H9 (cell line): ENCODE measurements at regions not wholly inside any gene's neighbourhood (a gene's known extent, or its start where the extent isn't known, plus 50 kb on each side); places are given as distances from the start of the nearest gene placed in this dataset.

ENCODE experiments used
- DNase-seq: peaks from one replicate; pipeline ENCODE4 v3.0.0-alpha.2; 2017
- H2AFZ ChIP-seq: one replicate; pipeline ENCODE4 v1.6.1; 2013; ENCODE audit warnings: mild to moderate bottlenecking, low read length, control low read depth, moderate library complexity
- H2AK5ac ChIP-seq: 2 replicates; pipeline ENCODE4 v1.6.1; 2013; ENCODE audit warnings: low read length, control low read depth, mixed read lengths; ENCODE audit not compliant: insufficient read length
- H2BK120ac ChIP-seq: one replicate; pipeline ENCODE4 v1.6.1; 2013; ENCODE audit warnings: low read depth, mild to moderate bottlenecking, low read length, control low read depth, inconsistent platforms; ENCODE audit not compliant: poor library complexity, severe bottlenecking
- H2BK12ac ChIP-seq: 2 replicates; pipeline ENCODE4 v1.6.1; 2013; ENCODE audit warnings: low read length, control low read depth, mixed read lengths, low read depth; ENCODE audit not compliant: insufficient read length
- H2BK15ac ChIP-seq: 2 replicates; pipeline ENCODE4 v1.6.1; 2013; ENCODE audit warnings: low read depth, low read length, control low read depth
- H2BK20ac ChIP-seq: one replicate; pipeline ENCODE4 v1.6.1; 2013; ENCODE audit warnings: low read depth, mild to moderate bottlenecking, low read length, control low read depth, inconsistent platforms; ENCODE audit not compliant: poor library complexity, severe bottlenecking
- H2BK5ac ChIP-seq: 2 replicates; pipeline ENCODE4 v1.6.1; 2013; ENCODE audit warnings: low read length, control low read depth, mixed read lengths; ENCODE audit not compliant: insufficient read length
- H3K14ac ChIP-seq: 2 replicates; pipeline ENCODE4 v1.6.1; 2013; ENCODE audit warnings: low read length, control low read depth; ENCODE audit not compliant: insufficient read depth
- H3K18ac ChIP-seq: 2 replicates; pipeline ENCODE4 v1.6.1; 2013; ENCODE audit warnings: low read depth, mild to moderate bottlenecking, mixed read lengths, low read length, control low read depth; ENCODE audit not compliant: insufficient read length
- H3K23ac ChIP-seq: 2 replicates; pipeline ENCODE4 v1.6.1; 2013; ENCODE audit warnings: low read length, control low read depth, mixed read lengths, low read depth; ENCODE audit not compliant: insufficient read length
- H3K23me2 ChIP-seq: 2 replicates; pipeline ENCODE4 v1.6.1; 2013; ENCODE audit warnings: low read depth, mild to moderate bottlenecking, mixed read lengths, low read length, control low read depth; ENCODE audit not compliant: insufficient read length, poor library complexity, severe bottlenecking
- H3K27ac ChIP-seq: 2 replicates; pipeline ENCODE4 v1.5.1; 2013; ENCODE audit warnings: low read length, control low read depth, mixed read lengths, low read depth; ENCODE audit not compliant: insufficient read length
- H3K27me3 ChIP-seq: 2 replicates; pipeline ENCODE4 v1.6.1; 2013; ENCODE audit warnings: low read length, control low read depth, inconsistent platforms; ENCODE audit not compliant: insufficient read depth
- H3K4ac ChIP-seq: 2 replicates; pipeline ENCODE4 v1.6.1; 2013; ENCODE audit warnings: low read depth, mild to moderate bottlenecking, control low read depth, inconsistent platforms, low read length, moderate library complexity
- H3K4me1 ChIP-seq: 2 replicates; pipeline ENCODE4 v1.6.1; 2013; ENCODE audit warnings: low read length, control low read depth, inconsistent platforms; ENCODE audit not compliant: insufficient read depth
- H3K4me2 ChIP-seq: 2 replicates; pipeline ENCODE4 v1.6.1; 2013; ENCODE audit warnings: low read length, control low read depth, mixed read lengths; ENCODE audit not compliant: insufficient read length, insufficient read depth
- H3K56ac ChIP-seq: 2 replicates; pipeline ENCODE4 v1.6.1; 2013; ENCODE audit warnings: low read depth, mild to moderate bottlenecking, mixed read lengths, low read length, control low read depth; ENCODE audit not compliant: insufficient read length
- H3K79me1 ChIP-seq: 2 replicates; pipeline ENCODE4 v1.6.1; 2013; ENCODE audit warnings: low read depth, mild to moderate bottlenecking, moderate library complexity, low read length, control low read depth, inconsistent platforms; ENCODE audit not compliant: insufficient read depth, poor library complexity, severe bottlenecking
- H3K79me2 ChIP-seq: 2 replicates; pipeline ENCODE4 v1.6.1; 2013; ENCODE audit warnings: low read length, control low read depth, inconsistent platforms; ENCODE audit not compliant: insufficient read depth
- H3K9ac ChIP-seq: 2 replicates; pipeline ENCODE4 v1.6.1; 2013; ENCODE audit warnings: low read length, control low read depth, mixed read lengths; ENCODE audit not compliant: insufficient read length; ENCODE audit errors: extremely low read depth
- H3K9me3 ChIP-seq: one replicate; pipeline ENCODE4 v1.6.1; 2013; ENCODE audit warnings: low read depth, low read length, inconsistent platforms; ENCODE audit not compliant: control insufficient read depth
- H3T11ph ChIP-seq: one replicate; pipeline ENCODE4 v1.6.1; 2013; ENCODE audit warnings: mild to moderate bottlenecking, low read length, control low read depth, inconsistent platforms
- H4K20me1 ChIP-seq: one replicate; pipeline ENCODE4 v1.6.1; 2013; ENCODE audit not compliant: control insufficient read depth, insufficient read length, insufficient read depth
- H4K5ac ChIP-seq: 2 replicates; pipeline ENCODE4 v1.6.1; 2013; ENCODE audit warnings: low read depth, mild to moderate bottlenecking, mixed read lengths, low read length, control low read depth; ENCODE audit not compliant: insufficient read length
- H4K8ac ChIP-seq: replicated peaks from 2 replicates; pipeline ENCODE4 v1.6.1; 2013; ENCODE audit warnings: low read length, control low read depth, mixed read lengths, low read depth; ENCODE audit not compliant: insufficient read length
- H4K91ac ChIP-seq: 2 replicates; pipeline ENCODE4 v1.6.1; 2013; ENCODE audit warnings: low read depth, mild to moderate bottlenecking, moderate library complexity, mixed read lengths, low read length, control low read depth; ENCODE audit not compliant: insufficient read length
- H3K27ac Mint-ChIP-seq, 3 experiments: 2 replicates in 2 of 3; 3 replicates in 1 of 3; pipeline ENCODE4 v1.8.0; 2020 to 2021; ENCODE audit warnings: mixed read lengths in 3 of 3, mild to moderate bottlenecking in 1 of 3, moderate library complexity in 1 of 3
- H3K27me3 Mint-ChIP-seq: 2 replicates; pipeline ENCODE4 v1.8.0; 2021; ENCODE audit warnings: low read depth, mild to moderate bottlenecking, moderate library complexity, mixed read lengths
- H3K36me3 Mint-ChIP-seq, 3 experiments: 2 replicates in 2 of 3; 3 replicates in 1 of 3; pipeline ENCODE4 v1.8.0; 2020 to 2021; ENCODE audit warnings: low read depth in 3 of 3, mixed read lengths in 3 of 3; ENCODE audit not compliant: insufficient read depth in 1 of 3
- H3K4me1 Mint-ChIP-seq, 2 experiments: 2 replicates each; pipeline ENCODE4 v1.8.0; 2020; ENCODE audit warnings: mixed read lengths in 2 of 2
- H3K4me3 Mint-ChIP-seq, 2 experiments: 2 replicates in 1 of 2; 3 replicates in 1 of 2; pipeline ENCODE4 v1.8.0; 2020 to 2021; ENCODE audit warnings: mild to moderate bottlenecking in 2 of 2, mixed read lengths in 2 of 2, moderate library complexity in 1 of 2
- H3K9me3 Mint-ChIP-seq, 2 experiments: 2 replicates in 1 of 2; 3 replicates in 1 of 2; pipeline ENCODE4 v1.8.0; 2020; ENCODE audit warnings: mild to moderate bottlenecking in 2 of 2, mixed read lengths in 2 of 2, moderate library complexity in 1 of 2
- WGBS: extraction: QIAGEN DNeasy Blood & Tissue Kit; methylation state at CpG from one replicate; pipeline ENCODE4 v1.1.7; 2013; ENCODE audit warnings: missing lambda C conversion rate, low lambda C conversion rate, mixed read lengths; ENCODE audit not compliant: insufficient read length; ENCODE audit errors: extremely low coverage; 5-methylcytosine and 5-hydroxymethylcytosine counted together
- TF ChIP-seq, protein P1 (sequence below): fragments of 200-600 bp; sonication (generic); conservative IDR thresholded peaks from 3 replicates; pipeline ENCODE4 v1.8.0; 2021; ENCODE audit warnings: antibody characterized with exemption, mild to moderate bottlenecking

DNA sequence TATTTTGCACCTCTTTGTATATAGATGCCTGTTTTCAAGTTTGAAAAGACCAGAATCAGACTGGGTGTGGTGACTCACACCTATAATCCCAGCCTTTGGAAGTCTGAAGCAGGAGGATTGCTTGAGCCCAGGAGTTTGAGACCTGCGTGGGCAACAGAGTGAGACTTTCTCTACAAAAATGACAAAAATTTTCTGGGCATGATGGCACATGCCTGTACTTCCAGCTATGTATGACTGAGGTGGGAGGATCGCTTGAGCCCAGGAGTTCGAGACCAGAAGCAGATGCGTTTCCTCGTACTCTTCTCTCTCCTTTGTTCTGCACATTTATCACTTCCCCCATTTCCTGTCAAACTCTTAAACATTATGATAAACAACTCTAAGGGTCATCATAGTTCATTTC lies 310.0 kb upstream of the SNX7 start:
- Histone ChIP-seq H3K27ac (no peak overlapping the region), H3K4me2 (no peak overlapping the region), H4K8ac (no peak overlapping the region), H4K91ac (no peak overlapping the region), H2BK15ac (no peak overlapping the region), H2AK5ac (no peak overlapping the region), H3K14ac (no peak overlapping the region), H4K5ac (no peak overlapping the region), H3K23ac (no peak overlapping the region), H3K18ac (no peak overlapping the region), H3K27me3 (no peaks in the 10 kb centered on the region; the same call in 1 of the 2 replicates), H3K4me1 (no peaks in the 10 kb centered on the region), H3K79me1 (no peaks in the 10 kb centered on the region), H3K79me2 (no peaks in the 10 kb centered on the region), H3K23me2 (no peaks in the 10 kb centered on the region), H2BK120ac (no peak overlapping the region), H3K56ac (no peak overlapping the region), H2BK12ac (no peak overlapping the region), H3K9me3 (no peaks in the 10 kb centered on the region), H2AFZ (no peak overlapping the region), H2BK5ac (no peak overlapping the region), H3T11ph (no peak overlapping the region), H3K4ac (no peak overlapping the region), H4K20me1 (no peaks in the 10 kb centered on the region), H2BK20ac (no peak overlapping the region), H3K9ac (no peak overlapping the region)
- Mint-ChIP-seq H3K27me3 (no peaks in the 10 kb centered on the region), H3K4me1 (no peaks in the 10 kb centered on the region), H3K36me3 (no peaks in the 10 kb centered on the region; a peak in 1 of 7 replicates), H3K9me3 (no peaks in the 10 kb centered on the region), H3K27ac (0 out of 7 replicates have a peak overlapping the region, but pooled peaks of 1 of the 3 experiments have one; percentile 9), H3K4me3 (no peak overlapping the region)
- DNase-seq, result no peak
- WGBS, result no CpG with 5 or more reads among the region's 5 CpGs
- TF ChIP-seq, protein P1, sequence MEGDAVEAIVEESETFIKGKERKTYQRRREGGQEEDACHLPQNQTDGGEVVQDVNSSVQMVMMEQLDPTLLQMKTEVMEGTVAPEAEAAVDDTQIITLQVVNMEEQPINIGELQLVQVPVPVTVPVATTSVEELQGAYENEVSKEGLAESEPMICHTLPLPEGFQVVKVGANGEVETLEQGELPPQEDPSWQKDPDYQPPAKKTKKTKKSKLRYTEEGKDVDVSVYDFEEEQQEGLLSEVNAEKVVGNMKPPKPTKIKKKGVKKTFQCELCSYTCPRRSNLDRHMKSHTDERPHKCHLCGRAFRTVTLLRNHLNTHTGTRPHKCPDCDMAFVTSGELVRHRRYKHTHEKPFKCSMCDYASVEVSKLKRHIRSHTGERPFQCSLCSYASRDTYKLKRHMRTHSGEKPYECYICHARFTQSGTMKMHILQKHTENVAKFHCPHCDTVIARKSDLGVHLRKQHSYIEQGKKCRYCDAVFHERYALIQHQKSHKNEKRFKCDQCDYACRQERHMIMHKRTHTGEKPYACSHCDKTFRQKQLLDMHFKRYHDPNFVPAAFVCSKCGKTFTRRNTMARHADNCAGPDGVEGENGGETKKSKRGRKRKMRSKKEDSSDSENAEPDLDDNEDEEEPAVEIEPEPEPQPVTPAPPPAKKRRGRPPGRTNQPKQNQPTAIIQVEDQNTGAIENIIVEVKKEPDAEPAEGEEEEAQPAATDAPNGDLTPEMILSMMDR, result no peak
